Activated CD4-positive, alpha-beta T cell treated with anti-CD3 and anti-CD28 coated beads, Interleukin-10, Interleukin-2, amounts not matched to agents 100 ng/mL and 50 ng/mL, durations not matched to agents 16 hours and 8 hours (primary cell): ENCODE measurements at regions not wholly inside any gene's neighbourhood (a gene's known extent, or its start where the extent isn't known, plus 50 kb on each side); places are given as distances from the start of the nearest gene placed in this dataset.
"Not testable (repeated sequence)": the region's sequence is repeated elsewhere in the genome, so short reads cannot be mapped to it uniquely, and the experiment has no call there.

Source experiments
- DNase-seq: peaks from one replicate; pipeline ENCODE4 v3.0.0-alpha.2; 2020

DNA sequence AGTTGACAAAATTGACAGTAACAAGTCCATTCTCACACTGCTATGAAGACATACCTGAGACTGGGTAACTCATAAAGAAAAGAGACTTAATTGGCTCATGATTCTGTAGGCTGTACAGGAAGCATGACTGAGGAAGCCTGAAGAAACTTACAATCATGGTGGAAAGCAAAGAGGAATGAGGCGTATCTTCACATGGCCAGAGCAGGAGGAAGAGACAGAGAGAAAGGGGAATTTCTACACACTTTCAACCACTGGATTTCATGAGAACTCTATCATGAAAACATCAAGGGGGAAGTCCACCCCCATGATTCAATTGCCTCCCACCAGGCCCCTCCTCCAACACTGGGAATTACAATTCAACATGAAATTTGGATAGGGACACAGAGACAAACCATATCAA is 758.4 kb upstream of the SLITRK1 start:
- DNase-seq = no peak

- DNase-seq = no peak
Measured at GRCh38 chr13:84630476-84630875, 748.2 kb upstream of the SLITRK1 start.

- DNase-seq = no peak
Measured at GRCh38 chr13:84616864-84617263, 734.6 kb upstream of the SLITRK1 start.

- DNase-seq = no peak
Measured at GRCh38 chr13:84609716-84610115, 727.4 kb upstream of the SLITRK1 start.

- DNase-seq = no peak
Measured at GRCh38 chr13:84607261-84608013, 725.2 kb upstream of the SLITRK1 start.

GRCh38 chr13:84606616-84607015 is 724.3 kb upstream of the SLITRK1 start:
- no peak for DNase-seq

DNA sequence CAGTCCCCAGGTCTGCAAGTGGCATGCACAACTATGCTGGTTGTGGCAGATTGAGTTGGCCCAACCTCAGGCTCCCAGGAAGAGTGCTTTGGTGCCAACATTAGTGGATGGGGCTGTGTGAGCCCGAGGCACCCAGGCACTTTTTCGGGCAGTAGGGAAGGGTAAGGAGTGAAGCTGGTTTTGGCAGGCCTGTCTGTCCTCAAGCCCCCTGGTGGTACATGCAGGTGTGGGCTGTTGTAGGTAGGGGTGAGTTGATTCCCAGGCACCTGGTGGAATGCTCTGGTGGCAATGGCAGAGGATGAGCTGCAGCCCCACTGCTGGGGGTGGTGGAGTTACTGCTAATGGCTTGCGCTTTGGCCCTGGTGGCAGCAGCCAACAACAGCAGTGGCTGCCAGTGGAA is 723.7 kb upstream of the SLITRK1 start:
- DNase-seq = no peak

- DNase-seq = no peak
Measured at GRCh38 chr13:84591444-84591843, 709.2 kb upstream of the SLITRK1 start.

GRCh38 chr13:84590663-84591062 is 708.4 kb upstream of the SLITRK1 start:
- DNase-seq = no peak

GRCh38 chr13:84588023-84588422 is 705.7 kb upstream of the SLITRK1 start:
- no peak for DNase-seq

DNA sequence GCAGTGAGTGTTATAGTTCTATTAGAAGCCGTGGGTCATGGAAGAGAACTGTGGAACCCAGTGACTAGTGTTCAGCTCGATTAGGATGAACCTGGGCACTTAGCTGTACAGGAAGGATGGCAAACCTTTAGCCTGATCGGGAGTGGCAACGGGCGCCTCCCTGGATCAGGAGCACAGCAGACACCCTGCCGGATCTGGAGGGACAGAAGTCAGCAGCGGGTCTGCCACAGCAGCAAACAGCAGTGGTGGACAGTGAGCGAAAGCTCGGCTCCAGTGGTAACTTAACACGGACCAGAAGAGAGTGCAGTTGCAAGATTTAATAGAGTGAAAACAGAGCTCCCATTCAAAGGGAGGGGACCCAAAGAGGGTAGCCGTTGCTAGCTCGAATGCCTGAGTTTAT is 697.6 kb upstream of the SLITRK1 start:
- not testable (repeated sequence) for DNase-seq

DNA sequence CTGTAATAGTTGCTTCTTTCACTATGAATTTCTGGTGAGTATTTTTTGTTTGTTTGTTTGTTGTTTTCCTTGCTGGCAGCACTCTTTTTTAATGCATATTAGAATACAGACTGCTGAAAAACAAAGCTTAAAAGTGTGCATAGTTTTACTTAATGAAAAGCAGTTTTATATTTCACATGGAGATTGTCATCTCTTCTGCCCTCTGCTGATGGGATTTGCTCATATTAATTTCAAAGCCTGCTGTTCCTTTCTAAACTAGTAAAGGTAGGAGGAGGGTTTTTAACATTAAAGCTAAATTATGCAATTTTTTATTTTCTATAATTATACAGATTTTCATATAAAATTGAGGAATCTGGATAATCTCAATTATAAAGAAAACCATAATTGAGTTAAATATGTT is 692.6 kb upstream of the SLITRK1 start:
- no peak for DNase-seq

GRCh38 chr13:84571264-84571663 is 689.0 kb upstream of the SLITRK1 start:
- DNase-seq = no peak

- no peak for DNase-seq
Measured at GRCh38 chr13:84570831-84571230, 688.6 kb upstream of the SLITRK1 start.

DNA sequence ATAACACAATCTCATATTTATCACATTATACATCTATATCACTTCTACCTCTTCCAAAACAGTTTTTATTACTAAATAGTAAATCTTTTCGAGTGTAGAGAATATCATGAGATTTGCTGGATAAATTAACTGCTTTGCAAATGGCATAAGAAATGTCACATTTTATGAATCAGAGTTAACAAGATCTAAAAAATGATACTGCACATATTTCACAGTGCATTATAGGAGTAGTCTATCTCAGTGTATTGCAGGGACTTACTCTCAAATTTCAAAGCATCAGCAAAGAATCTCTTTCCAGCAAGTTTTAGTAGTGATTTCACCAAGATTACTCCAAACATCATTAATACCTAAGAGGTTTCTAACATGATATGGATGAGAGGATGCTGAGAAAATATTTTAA is 687.1 kb upstream of the SLITRK1 start:
- DNase-seq = no peak

GRCh38 chr13:84567848-84568247 is 685.6 kb upstream of the SLITRK1 start:
- no peak for DNase-seq

DNA sequence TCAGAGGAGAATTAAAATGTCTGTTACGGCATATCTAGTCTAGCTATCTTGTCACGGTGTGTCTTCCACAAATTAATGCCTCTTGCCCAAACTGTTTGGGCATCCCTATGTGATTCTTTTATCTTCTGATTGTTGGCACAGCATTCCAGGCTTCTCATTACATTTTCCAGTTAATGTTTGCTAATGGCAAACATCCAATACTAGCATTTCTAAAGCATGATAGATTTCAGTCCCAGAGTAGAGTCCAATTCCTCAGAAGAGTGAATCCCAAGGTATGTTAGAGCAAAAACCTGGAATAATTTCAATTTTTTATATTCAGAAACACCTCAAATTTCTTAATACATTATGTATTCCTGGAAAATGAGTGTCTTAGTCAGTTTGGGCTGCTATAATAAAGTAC is 684.5 kb upstream of the SLITRK1 start:
- DNase-seq = no peak

DNA sequence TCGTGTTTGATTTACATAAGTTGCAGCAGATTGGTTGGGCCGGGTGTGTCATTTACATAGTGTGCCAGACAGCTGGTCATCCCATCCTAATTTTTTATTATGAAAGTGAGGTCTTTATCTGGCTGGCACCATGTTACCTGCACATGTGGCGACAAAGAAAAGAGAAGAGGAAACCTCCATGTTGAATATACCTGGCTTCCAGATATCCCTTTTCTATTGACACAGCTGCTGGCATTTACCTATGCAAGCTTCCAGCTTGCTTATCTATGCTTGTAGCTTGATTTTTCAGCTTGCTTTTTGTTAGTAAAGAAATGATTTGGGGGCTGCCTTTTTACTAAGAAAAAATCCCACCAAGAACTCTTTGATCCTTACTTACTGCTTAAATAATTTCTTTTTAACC is 681.3 kb upstream of the SLITRK1 start:
- no peak for DNase-seq

DNA sequence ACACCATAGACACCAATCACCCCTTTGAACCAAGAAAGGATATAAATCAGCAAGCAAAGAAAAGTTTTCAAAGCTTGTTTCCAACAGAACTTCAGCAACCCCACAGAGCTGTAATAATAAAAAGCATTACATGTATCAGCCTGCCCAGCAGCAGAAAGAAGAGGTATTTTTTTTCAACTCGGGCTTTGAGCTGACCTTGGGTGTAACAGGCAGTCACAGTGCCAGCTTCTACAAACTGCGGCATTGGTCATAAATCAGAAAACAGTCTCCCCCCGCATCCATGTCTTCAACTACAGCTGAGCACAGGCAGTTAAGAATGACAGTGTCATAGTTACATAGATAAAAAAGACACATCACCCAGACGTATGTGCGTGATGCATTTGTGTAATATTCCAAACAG is 671.0 kb upstream of the SLITRK1 start:
- DNase-seq = no peak

- DNase-seq = no peak
Measured at GRCh38 chr13:84543962-84544361, 661.7 kb upstream of the SLITRK1 start.

DNA sequence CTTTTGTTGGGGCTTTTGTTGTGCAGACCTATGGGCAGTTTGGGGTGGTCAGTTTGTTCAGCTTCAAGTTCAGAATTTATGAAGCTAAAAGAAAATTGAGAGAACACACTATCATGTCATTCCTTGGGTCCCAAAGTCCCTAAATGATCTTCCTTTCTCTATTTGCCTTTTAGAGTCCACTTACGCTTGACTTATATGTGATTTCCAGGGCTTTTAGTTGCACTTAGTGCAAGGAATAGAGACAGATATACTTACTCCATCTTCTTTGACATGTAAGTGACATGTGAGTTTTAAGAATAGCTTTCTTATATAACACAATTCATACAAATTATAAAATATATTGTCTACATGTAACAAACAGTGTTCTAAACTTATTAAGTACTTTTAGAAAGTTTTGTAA is 660.1 kb upstream of the SLITRK1 start:
- no peak for DNase-seq

DNA sequence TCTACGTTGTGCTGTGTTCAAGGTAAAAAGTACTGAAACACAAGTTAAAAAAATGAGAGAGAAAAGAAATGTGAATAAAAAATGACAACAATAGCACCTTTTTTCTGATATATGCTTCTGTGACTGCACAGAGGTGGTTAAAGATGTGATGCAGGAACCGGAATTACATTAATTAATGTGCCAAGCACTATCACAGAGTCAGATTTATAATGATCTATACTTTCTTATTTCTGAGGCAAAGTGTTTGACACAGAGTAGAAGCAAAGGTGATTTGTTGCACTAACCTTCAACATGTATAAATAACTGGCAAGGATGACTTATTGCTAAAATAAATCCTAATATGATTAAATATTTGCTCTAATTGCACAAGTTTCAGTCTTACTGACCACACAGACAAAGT is 654.6 kb upstream of the SLITRK1 start:
- no peak for DNase-seq

GRCh38 chr13:84528408-84529070 is 646.3 kb upstream of the SLITRK1 start:
- DNase-seq = no peak

DNA sequence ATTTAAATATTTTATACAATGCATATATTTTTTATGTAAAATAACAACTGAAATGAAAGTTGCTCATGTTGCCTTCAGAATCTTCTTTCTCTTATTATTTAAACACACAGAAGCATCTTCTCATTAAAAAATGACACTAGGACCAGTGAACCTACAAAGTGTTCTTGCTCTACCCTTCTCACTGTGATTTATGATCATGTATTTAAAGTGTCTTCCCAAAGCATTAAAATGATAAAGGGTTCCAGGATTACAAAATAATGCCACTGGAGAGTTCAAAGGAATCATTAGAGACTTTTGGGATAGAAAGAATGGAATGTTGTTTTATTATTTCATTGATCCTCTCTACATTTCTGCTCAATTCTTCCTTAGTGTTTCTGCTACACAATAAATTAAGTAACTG is 643.6 kb upstream of the SLITRK1 start:
- no peak for DNase-seq

DNA sequence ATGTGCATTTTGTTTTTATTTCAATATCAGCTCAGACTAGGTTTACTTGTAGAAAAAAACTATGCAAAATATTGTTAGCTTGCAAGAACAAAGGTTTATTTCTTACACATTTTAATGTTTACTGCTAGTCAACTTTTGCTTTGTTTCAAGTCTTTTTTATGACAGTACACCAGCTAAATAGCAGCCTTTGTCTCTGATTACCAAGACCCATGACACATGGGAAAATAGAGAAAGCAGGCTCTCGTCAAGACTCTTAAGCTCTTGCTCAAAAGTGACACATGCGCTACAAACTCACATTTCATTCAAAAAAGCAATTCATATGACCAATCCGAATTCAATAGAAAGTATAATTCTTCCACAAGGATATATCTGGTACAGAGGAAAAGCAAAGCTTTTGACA is 642.3 kb upstream of the SLITRK1 start:
- DNase-seq = no peak
